Upper lobe of left lung (tissue), 6 donors: ENCODE measurements at regions not wholly inside any gene's neighbourhood (a gene's known extent, or its start where the extent isn't known, plus 50 kb on each side); places are given as distances from the start of the nearest gene placed in this dataset.
"Not testable (repeated sequence)": the region's sequence is repeated elsewhere in the genome, so short reads cannot be mapped to it uniquely, and the experiment has no call there.

ENCODE experiments used
- ATAC-seq, 2 donors: fragments of 200-7000 bp; cut with Tn5 transposase; one replicate each; pipeline ENCODE4 v1.9.1; 2022; ENCODE audit warnings: mild to moderate bottlenecking in 2 of 2, moderate library complexity in 2 of 2; ENCODE audit not compliant: low FRiP score in 2 of 2
- DNase-seq, 2 donors: peaks; one replicate each; pipeline ENCODE4 v3.0.0-alpha.2; 2019 to 2020
- H3K27ac ChIP-seq, 4 donors: fragments of 200-600 bp; sonication (generic); one replicate each; pipeline ENCODE4 v1.5.1; 2016 to 2019
- H3K27me3 ChIP-seq, 4 donors: fragments of 200-600 bp; sonication (generic); one replicate each; pipeline ENCODE4 v1.5.1; 2017 to 2019
- H3K36me3 ChIP-seq, 4 donors: fragments of 200-600 bp; sonication (generic); one replicate each; pipeline ENCODE4 v1.5.1; 2016 to 2019
- H3K4me1 ChIP-seq, 4 donors: fragments of 200-600 bp; sonication (generic); one replicate each; pipeline ENCODE4 v1.5.1; 2018 to 2019
- H3K4me3 ChIP-seq, 4 donors: fragments of 200-600 bp; sonication (generic); one replicate each; pipeline ENCODE4 v1.5.1; 2017 to 2019; ENCODE audit warnings: mild to moderate bottlenecking in 2 of 4, moderate library complexity in 1 of 4
- H3K9me3 ChIP-seq, 4 donors: fragments of 200-600 bp; sonication (generic); one replicate each; pipeline ENCODE4 v1.5.1; 2018 to 2019
- EP300 ChIP-seq, 4 donors: sonication (generic); formaldehyde crosslinking; IDR thresholded peaks; one replicate each; pipeline ENCODE4 v1.5.1; 2017; ENCODE audit warnings: antibody characterized with exemption in 4 of 4, control low read depth in 2 of 4
- POLR2A ChIP-seq, 4 donors: fragments of 450-650 bp; IDR thresholded peaks; one replicate each; pipeline ENCODE4 v1.5.1; 2016 to 2017; ENCODE audit warnings: antibody characterized with exemption in 4 of 4, mild to moderate bottlenecking in 2 of 4
- POLR2AphosphoS5 ChIP-seq, 2 donors: sonication (generic); formaldehyde crosslinking; IDR thresholded peaks; one replicate each; pipeline ENCODE4 v1.5.1; 2017; ENCODE audit warnings: antibody characterized with exemption in 2 of 2
- WGBS, 2 donors: methylation state at CpG; one replicate each; pipeline ENCODE4 v1.1.5; 2017 to 2018; 5-methylcytosine and 5-hydroxymethylcytosine counted together
- TF ChIP-seq, protein P1 (sequence below), 6 experiments: fragments of 450-650 bp in 4 of 6; fragments of 200-600 bp in 2 of 6; sonication (generic) in 2 of 6; IDR thresholded peaks; one replicate each; pipeline ENCODE4 v1.5.1; 2016 to 2019; ENCODE audit warnings: antibody characterized with exemption in 6 of 6
- donor health status: DM: no; HTN: no; CAD: no; lungs with moderate emphysema.
- donor health status: DM: no; HTN: yes; CAD: no; lungs with severe emphysema.

- ATAC-seq (no peak), DNase-seq (no peak)
- H3K4me3 ChIP-seq = no peak overlapping the region
- no peaks in the 10 kb centered on the region for H3K27me3 ChIP-seq
- H3K4me1 ChIP-seq = no peaks in the 10 kb centered on the region
- no peaks in the 10 kb centered on the region for H3K9me3 ChIP-seq
- H3K36me3 ChIP-seq = no peaks in the 10 kb centered on the region
- WGBS, 2 donors = 65 to 71% methylated on average over 5 of the region's 5 CpGs
- H3K27ac ChIP-seq = no peak overlapping the region
- TF ChIP-seq POLR2A (IDR thresholded peaks at IDR 0.05) (no peak), EP300 (IDR thresholded peaks at IDR 0.05) (no peak), POLR2AphosphoS5 (IDR thresholded peaks at IDR 0.05) (no peak)
- TF ChIP-seq, protein P1, sequence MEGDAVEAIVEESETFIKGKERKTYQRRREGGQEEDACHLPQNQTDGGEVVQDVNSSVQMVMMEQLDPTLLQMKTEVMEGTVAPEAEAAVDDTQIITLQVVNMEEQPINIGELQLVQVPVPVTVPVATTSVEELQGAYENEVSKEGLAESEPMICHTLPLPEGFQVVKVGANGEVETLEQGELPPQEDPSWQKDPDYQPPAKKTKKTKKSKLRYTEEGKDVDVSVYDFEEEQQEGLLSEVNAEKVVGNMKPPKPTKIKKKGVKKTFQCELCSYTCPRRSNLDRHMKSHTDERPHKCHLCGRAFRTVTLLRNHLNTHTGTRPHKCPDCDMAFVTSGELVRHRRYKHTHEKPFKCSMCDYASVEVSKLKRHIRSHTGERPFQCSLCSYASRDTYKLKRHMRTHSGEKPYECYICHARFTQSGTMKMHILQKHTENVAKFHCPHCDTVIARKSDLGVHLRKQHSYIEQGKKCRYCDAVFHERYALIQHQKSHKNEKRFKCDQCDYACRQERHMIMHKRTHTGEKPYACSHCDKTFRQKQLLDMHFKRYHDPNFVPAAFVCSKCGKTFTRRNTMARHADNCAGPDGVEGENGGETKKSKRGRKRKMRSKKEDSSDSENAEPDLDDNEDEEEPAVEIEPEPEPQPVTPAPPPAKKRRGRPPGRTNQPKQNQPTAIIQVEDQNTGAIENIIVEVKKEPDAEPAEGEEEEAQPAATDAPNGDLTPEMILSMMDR (IDR thresholded peaks at IDR 0.05) = no peak
Measured at GRCh38 chr15:87645723-87646122, 610.8 kb downstream of the NTRK3 start.

- not testable (repeated sequence) for H3K4me1 ChIP-seq, H3K36me3 ChIP-seq, ATAC-seq, H3K4me3 ChIP-seq, H3K27me3 ChIP-seq, DNase-seq, H3K9me3 ChIP-seq, H3K27ac ChIP-seq
- 73 to 75% methylated on average over 3 of the region's 3 CpGs for WGBS, 2 donors
Measured at GRCh38 chr15:87642997-87643396, 613.5 kb downstream of the NTRK3 start.

GRCh38 chr15:87639305-87640011 lies 617.1 kb downstream of the NTRK3 start:
- WGBS, 2 donors = 67 to 68% methylated on average over 4 of the region's 4 CpGs
- no peak for ATAC-seq
- TF ChIP-seq EP300 (IDR thresholded peaks at IDR 0.05) (no peak), POLR2A (IDR thresholded peaks at IDR 0.05) (no peak), POLR2AphosphoS5 (IDR thresholded peaks at IDR 0.05) (no peak)
- TF ChIP-seq, protein P1 (IDR thresholded peaks at IDR 0.05) = no peak

GRCh38 chr15:87638554-87639083 lies 617.9 kb downstream of the NTRK3 start:
- Histone ChIP-seq H3K4me1 (no peaks in the 10 kb centered on the region), H3K27ac (no peak overlapping the region), H3K36me3 (no peaks in the 10 kb centered on the region), H3K9me3 (peaks cover 0 to 4% (median 0%) of the 10 kb centered on the region in 4 donors), H3K4me3 (no peak overlapping the region), H3K27me3 (no peaks in the 10 kb centered on the region)
- TF ChIP-seq EP300 (IDR thresholded peaks at IDR 0.05) = no peak
- TF ChIP-seq POLR2AphosphoS5 (IDR thresholded peaks at IDR 0.05) = no peak
- TF ChIP-seq, protein P1 (IDR thresholded peaks at IDR 0.05) = no peak
- TF ChIP-seq POLR2A (IDR thresholded peaks at IDR 0.05) = no peak
- DNase-seq = no peak
- no peak for ATAC-seq
- 64 to 79% methylated on average over 3 of the region's 3 CpGs for WGBS, 2 donors

More at GRCh38 chr15:87639305-87640011, 617.1 kb downstream of the NTRK3 start:
- no peak overlapping the region for H3K27ac ChIP-seq
- H3K27me3 ChIP-seq = no peaks in the 10 kb centered on the region
- peaks cover 0 to 4% (median 0%) of the 10 kb centered on the region in 4 donors for H3K9me3 ChIP-seq
- no peaks in the 10 kb centered on the region for H3K36me3 ChIP-seq
- DNase-seq = no peak
- no peaks in the 10 kb centered on the region for H3K4me1 ChIP-seq
- no peak overlapping the region for H3K4me3 ChIP-seq

DNA sequence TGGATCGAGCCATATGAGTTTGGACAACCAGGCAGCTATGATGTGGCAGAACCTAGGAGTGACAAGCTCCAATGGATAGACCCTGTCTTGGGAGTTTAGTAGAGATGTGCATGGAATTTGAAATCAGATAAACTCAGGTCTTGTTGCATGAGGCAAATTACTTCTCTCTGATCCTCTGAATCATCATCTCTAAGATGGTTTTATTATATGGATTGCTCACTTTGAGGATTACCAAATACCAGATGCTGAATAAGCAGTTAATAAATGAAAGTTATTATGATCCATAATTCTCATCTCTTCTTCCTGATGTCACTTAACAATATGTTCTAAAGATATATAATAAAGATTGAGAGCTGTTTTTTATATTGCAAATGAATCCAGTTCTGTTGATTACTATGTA lies 622.2 kb downstream of the NTRK3 start:
- H3K4me3 ChIP-seq = no peak overlapping the region
- H3K36me3 ChIP-seq = no peaks in the 10 kb centered on the region

More for the DNA sequence above, 622.2 kb downstream of the NTRK3 start:
- 73 to 88% methylated on average over 1 of the region's 1 CpG for WGBS, 2 donors
- TF ChIP-seq POLR2AphosphoS5 (IDR thresholded peaks at IDR 0.05) (no peak), EP300 (IDR thresholded peaks at IDR 0.05) (no peak), POLR2A (IDR thresholded peaks at IDR 0.05) (no peak)
- TF ChIP-seq, protein P1 (IDR thresholded peaks at IDR 0.05) = no peak
- Histone ChIP-seq H3K4me1 (no peaks in the 10 kb centered on the region), H3K27me3 (no peaks in the 10 kb centered on the region), H3K27ac (no peak overlapping the region), H3K9me3 (peaks cover 0 to 4% (median 0%) of the 10 kb centered on the region in 4 donors)
- ATAC-seq (no peak), DNase-seq (no peak)
